ENCODE measurements at regions not wholly inside any gene's neighbourhood (a gene's known extent, or its start where the extent isn't known, plus 50 kb on each side); places are given as distances from the start of the nearest gene placed in this dataset.
"Not testable (repeated sequence)": the region's sequence is repeated elsewhere in the genome, so short reads cannot be mapped to it uniquely, and the experiment has no call there.

DNA sequence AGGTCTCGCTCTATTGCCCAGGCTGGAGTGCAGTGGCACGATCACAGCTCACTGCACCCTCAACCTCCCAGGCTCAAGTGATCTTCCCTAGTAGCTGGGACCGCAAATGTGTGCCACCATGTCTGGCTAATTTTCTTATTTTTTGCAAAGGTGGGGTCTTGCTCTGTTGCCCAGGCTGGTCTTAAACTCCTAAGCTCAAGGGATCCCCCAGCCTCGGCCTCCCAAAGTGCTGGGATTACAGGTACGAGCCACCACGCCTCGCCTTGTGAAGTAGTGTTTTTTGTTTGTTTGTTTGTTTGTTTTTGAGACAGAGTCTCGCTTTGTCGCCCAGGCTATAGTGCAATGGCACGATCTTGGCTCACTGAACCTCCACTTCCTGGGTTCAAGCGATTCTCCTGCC is 125.5 kb downstream of the HAUS1 start:
- DNase-seq, result not testable (repeated sequence)

DNA sequence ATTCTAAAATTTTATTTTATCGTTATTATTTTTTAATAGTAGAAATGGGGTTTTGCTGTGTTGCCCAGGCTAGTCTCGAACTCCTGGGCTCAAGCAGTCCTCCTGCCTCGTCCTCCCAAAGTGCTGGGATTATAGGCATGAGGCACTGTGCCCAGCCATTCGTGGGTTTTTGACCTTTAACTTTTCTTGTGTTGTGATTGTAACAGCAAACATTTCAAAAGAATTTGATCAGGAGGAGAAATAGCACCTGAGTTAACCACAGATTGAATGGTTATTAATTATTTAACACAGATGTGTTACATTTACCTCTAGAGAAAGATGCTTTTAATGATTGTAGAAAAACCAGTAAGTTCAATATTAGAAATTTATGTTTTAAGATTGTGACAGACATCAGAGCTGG is 132.0 kb downstream of the HAUS1 start:
- no peak for DNase-seq

DNA sequence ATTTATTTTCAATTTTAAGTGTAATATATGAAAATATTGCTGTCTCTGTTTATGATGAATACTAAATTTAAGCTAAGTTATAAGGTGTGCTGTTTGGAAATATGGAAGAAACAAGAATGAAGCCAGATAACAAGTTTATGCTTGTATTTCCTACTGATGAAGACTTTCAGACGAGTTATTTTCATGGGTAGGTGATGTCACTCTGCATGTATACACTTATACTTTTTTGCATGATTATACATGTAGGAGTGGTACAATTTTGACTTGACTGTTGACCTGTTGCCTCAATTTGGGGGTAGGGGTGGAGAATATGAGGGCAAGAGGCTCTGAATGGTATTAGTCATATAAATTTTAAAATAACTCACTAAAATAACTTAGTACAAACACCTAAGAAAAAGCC is 133.7 kb downstream of the HAUS1 start:
- DNase-seq, result no peak

DNA sequence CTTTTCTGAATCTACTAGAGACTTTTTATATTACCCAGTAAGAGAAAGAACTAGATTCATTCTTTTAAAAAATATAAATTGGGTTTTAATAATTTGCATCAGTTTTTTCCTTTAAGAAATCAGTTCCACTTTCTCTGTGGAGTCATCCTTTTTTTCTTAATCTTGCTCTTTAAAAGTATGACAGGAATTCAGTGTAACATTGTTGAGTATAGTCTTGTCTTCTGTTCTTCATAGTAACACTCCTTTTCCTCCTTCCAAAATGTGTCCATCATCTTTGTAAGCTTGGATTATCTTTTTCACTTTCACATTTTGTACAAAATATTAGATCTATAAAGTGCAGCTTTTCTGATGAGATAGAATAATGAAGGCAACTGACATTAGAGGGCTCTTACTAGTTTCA is 135.4 kb downstream of the HAUS1 start:
- no peak for DNase-seq

DNA sequence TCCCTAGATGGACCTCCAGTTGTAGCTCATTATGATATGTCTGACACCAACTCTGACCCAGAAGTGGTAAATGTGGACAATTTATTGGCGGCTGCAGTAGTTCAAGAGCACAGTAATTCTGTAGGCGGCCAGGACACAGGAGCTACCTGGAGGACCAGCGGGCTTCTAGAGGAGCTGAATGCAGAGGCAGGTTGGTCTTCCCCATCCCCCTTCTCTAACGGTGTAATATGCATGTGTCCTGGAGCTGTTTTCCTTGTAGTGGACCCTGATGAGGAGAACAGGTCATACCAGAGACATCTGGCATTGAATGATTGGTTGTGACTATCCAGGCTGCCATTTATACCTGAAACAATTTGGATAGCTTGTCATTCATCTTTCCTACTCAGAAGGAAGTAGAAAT is 135.8 kb downstream of the HAUS1 start:
- no peak for DNase-seq

DNA sequence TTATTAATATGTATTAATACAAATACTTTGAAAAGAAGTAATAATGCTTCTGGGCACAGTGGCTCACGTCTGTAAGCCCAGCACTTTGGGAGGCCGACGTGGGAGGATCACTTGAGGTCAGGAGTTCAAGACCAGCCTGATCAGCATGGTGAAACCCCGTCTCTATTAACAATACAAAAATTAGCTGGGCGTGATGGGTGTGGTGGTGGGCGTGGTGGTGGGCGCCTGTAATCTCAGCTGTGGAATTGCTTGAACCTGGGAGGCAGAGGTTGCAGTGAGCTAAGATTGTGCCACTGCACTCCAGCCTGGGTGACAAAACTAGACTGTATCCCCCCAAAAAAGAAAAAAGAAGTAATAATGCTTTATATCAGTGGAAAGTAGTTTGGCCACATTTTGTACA is 137.2 kb downstream of the HAUS1 start:
- DNase-seq, result not testable (repeated sequence)

GRCh38 chr18:46242183-46242582 is 138.0 kb downstream of the HAUS1 start:
- DNase-seq, result no peak

DNA sequence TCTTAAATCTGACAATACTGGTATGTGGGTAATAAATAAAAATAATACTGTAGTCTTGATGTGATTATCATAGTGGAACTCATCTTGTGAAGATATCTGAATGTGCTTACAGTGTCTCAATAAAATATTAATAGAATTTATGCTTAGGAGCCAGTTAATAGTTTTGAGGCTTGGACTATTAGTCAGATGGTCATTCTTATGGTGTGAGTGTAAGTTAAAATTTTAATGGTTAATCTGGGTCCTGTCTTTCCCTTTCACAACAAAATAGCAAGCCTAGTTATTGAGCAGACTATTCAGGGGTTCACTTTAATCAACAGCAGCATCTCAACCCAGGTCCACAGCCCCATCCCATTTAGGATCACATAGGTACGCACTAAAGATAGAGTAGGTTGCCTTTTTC is 138.9 kb downstream of the HAUS1 start:
- DNase-seq, result no peak

GRCh38 chr18:46243673-46244072 is 139.5 kb downstream of the HAUS1 start:
- no peak for DNase-seq

DNA sequence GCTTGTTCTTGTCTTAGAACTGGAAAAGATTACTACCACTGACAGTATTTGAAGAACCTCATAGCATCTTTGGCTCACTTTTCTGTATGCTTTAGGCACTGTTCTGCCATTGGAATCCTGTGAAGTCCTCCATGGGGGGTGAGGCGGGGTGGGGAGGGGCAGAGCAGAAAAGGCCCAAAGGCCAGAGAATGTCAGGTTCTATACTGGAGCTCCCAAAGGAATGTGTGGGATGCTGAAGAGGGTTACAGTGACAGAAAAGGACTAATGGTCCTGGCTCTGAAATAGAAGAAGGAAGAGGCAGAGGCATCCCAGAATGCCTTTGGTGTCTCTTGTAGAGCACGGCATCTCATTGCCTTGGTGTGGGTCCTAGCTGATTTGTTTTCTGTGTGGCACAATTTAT is 141.9 kb downstream of the HAUS1 start:
- no peak for DNase-seq

- no peak for DNase-seq
Observed at GRCh38 chr18:46247942-46248341, 143.8 kb downstream of the HAUS1 start.

GRCh38 chr18:46250084-46250811 is 146.1 kb downstream of the HAUS1 start:
- peak; percentile 9 for DNase-seq

DNA sequence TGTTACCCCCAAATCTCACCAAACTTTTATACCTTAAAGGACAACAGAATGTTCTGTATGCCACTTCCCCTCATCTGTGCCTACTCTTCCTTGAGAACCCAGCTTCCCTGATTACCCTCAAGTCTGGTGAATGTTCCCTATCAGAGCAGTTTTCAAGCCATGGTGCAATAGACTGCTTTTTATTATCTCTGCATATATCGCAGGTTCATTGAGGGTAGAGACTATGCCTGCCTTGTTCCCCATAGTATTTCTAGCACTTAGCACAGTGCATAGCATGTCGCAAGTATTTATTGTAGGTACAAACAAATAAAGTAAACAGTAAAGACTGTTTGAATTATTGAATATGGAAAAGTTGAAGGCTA is 146.6 kb downstream of the HAUS1 start:
- no peak for DNase-seq

DNA sequence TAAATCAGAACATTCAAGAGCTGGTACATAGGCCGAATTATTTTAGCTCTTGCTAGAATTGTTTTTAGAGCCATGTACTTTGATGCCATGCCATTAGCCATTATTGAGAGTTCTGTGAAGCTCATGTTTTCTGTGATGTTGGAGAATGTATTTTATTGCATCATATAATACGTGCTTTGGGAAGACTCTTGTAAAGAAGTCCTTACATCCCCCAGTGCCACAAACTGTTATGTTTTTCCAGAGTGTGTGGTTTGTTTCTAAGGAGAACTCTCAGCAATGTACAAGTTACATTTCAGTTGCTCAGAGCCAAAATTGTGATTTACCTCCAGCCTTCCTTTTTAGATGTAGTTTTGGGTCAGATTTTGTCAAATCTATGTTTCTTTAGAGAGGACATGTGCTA is 148.6 kb downstream of the HAUS1 start:
- DNase-seq, result no peak

DNA sequence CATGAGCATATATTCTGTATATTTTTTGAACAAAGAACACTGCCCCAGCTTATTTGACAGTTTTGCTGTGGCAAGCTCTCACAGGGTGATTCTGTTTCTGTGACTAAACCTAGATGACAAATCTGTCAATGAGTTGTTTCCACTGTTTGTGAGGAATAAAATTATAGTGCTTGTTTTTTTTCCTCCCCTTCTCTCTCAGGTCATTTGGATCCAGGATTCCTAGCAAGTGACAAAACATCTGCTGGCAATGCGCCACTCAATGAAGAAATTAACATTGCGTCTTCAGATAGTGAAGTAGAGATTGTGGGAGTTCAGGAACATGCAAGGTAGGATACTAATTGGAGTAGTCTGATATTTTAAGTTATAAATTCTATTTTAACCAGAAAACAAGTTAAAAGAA is 149.3 kb downstream of the HAUS1 start:
- no peak for DNase-seq

- DNase-seq, result no peak
Observed at GRCh38 chr18:46256078-46256477, 151.9 kb downstream of the HAUS1 start.

DNA sequence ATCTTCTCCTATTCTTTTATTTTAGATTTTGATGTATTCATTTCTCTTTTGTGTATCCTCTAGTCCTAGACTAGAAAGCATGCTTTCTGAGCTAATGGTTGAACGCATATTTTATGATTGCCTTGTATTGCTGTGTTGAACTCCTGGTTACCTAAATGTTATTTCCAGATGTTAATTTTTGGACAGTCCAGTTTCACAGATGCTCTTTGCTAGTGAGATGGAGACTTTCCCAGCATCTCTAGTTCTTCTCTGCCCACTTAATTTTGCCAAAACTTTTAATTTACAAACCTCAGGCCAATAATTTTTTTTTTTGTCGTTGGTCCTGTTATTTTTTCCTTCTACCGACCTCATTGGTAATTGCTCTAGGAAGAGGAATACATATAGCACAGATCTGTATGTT is 153.2 kb downstream of the HAUS1 start:
- DNase-seq, result no peak

GRCh38 chr18:46260016-46260878 is 156.1 kb downstream of the HAUS1 start:
- DNase-seq, result no peak

- no peak for DNase-seq
Observed at GRCh38 chr18:46260879-46261143, 156.6 kb downstream of the HAUS1 start.

GRCh38 chr18:46261799-46262198 is 157.6 kb downstream of the HAUS1 start:
- DNase-seq, result no peak

- DNase-seq, result no peak
Observed at GRCh38 chr18:46262856-46263255, 158.7 kb downstream of the HAUS1 start.

GRCh38 chr18:46264255-46264654 is 160.1 kb downstream of the HAUS1 start:
- DNase-seq, result no peak

DNA sequence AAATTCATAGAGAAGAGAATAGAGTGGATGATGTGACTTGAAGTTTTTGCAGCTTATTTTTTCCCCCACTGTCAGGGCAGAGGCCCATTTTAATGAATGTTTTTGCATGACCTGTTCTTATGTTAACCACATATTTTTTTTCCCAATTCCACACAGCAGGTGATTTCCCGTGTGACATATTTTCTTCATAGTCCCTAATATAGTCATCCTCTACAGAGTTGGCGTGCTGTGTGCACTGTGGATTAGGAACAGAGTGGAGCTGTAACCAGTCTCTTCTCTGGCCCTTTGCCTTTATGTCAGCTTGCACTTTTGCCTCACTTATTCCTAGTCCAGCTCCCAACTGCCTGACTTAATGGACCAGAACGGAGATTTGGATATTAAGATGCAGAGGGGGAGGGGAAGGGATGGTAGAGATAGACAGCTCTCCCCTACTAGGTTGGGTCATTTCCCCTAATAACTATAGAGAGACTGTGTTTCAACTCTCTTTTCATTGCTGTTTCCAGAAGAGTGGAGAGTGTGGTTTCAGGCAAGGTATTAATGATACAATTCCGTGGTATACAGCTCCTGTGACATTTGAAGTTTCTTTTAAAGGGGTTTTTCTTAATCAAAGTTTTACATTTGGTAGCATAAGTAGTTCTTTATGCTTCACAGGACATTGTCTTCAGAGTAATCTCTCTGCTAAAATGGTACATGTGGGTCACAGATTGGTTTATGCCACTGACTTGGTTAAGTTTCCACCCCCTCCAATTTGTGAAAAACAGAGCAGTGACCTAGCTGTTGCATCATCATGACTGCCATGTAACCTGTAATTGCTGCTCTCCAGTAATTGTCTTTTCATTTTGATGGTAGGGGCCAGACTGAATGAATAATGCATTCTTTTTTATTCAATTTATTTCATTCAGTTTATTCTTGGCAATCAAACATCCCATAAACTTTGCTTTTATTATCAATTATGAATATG is 161.3 kb downstream of the HAUS1 start:
- no peak for DNase-seq

DNA sequence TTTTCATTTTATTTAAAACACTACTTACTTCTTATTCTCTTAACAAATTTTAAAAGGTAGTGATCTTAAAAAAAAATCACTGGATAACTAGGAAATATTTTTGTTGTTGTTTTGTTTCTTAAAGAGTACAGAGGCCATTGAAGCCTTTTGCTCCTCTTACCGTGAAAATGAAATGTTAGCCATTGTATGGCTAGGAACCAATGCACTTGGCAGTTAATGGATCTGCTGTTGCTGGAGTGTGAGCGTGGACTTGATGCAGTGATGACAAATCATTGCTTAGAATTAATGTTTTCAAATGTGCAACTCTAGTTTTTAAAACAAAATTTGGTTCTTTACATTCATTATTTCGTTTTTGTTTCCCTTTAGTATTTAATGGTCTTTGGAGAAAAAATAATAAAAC is 162.3 kb downstream of the HAUS1 start:
- no peak for DNase-seq
